ENCODE measurements at regions not wholly inside any gene's neighbourhood (a gene's known extent, or its start where the extent isn't known, plus 50 kb on each side); places are given as distances from the start of the nearest gene placed in this dataset.

DNA sequence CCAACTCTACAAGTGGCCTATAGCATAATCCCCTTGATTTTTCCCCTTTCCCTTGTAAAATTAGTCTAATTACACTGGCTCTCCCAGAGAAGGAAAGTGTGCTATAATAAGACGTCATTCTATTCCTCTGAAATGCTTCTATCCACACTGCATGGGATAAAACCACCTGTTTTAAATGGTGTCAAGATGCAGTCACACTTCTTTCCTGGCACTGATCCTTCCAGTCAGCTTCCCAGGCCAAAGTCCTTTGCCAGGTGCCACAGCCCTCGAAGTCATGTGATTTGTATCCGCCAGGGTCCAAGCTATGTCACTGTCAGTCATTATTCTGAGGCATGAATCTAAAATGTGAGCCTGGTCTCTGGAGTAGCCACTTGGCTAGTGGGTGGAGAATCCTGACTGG, 169.0 kb upstream of the KIAA1217 start:
- DNase-seq: no peak

DNA sequence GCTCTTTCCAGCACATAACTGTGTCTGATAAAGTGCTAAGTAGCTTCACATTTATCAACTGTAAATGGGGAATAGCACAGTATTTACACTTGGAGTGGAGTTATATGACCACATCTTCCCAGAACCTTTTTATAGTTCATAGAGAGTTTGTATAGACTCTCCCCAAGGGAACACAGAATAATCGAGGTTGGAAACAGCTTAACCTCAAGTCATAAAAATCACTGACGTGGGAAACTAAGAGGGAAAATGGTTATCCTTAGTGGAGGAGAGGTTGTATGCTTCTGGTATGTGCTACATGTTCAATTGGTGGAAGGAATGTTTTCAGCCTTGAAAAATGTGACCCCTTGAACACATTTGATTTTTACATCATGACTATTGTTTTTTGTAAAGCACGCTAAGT, 167.9 kb upstream of the KIAA1217 start:
- no peak for DNase-seq

GRCh38 chr10:24041834-24042233, 167.1 kb upstream of the KIAA1217 start:
- no peak for DNase-seq

DNA sequence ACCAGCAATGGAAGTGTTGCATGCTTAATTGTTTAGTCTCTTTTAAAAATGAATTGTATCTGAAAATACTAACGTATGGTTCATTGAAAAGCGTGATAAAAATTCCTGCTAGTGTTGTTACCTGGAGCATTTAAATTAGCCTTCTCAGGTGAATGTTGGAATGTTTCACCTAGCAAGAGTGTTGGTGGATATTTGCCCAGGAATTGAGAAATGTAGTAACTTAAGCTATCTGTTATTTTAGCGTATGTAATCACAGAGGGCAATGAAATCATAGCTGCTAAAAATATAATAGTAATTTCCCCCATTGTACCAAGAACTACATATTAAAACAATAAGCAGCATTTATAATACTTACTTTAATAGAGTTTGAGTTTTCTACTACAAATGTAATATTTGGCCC, 166.1 kb upstream of the KIAA1217 start:
- DNase-seq: no peak

DNA sequence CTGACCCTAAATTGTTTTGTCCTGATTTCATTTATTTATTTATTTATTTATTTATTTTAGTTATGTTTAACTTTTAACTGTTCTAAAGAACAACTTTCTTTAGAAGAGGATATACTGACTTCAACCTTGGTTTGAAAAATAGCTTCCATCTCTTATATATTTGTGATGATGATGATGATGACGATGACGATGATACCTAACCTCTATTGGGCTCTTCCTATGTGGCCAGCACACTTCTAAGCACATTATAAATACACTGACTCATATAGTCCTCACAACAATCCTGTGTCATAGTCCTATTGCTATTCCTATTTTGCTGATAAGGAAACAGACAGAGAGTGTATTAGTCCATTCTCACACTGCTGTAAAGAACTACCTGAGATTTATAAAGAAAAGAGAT, 162.9 kb upstream of the KIAA1217 start:
- no peak for DNase-seq

DNA sequence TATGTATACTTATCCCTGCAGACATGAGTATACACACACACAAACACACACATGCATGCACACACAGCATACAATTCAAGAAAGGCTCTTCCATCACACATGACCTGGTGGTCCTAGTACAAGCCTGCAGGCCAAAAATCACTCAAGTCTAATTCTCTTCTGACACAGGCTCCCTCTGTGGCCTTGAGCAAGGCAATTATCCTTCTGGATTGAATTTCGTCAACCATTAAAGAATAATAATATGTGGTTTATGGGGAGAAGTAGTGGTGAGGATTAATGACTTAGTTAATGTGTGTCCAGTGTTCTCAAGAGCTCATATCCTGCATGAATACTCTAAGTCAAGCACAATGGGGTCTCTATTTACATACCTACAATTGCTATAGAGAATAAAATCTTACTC, 161.8 kb upstream of the KIAA1217 start:
- no peak for DNase-seq

DNA sequence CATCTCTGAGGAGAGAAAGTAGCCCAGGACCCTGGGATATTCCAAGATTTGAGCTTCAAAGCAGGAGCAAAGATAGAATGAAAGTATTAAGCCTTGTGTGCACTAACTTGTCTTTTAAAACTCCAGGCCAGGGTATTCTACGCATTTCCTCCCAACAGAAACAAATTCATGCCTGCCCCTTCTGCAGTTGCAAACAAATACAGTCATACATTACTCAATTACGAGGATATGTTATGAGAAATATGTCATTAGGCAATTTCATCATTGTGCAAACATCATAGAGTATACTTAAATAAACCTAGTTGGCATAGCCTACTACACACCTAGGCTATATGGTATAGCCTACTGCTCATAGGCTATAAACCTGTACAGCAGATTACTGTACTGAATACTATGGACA, 154.5 kb upstream of the KIAA1217 start:
- no peak for DNase-seq

DNA sequence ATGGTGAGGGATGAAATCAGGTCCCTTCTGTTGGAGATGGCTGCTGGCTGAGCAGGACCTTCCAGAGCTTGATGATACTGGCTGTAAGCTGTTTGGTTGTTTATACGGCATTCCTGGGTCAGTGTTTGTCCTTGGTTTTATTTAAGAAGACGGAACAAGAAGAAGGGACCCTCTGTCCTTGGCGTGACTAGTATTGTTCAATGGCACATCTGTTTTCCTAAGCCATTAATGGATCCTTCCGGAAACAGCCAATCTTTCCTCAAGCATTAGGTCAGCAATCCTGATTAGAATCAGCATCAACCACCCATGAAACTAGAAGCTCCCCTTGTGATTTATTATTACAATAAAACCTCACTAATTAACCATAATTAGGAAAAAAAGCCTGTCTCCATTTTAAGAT, 128.7 kb upstream of the KIAA1217 start:
- DNase-seq: no peak

DNA sequence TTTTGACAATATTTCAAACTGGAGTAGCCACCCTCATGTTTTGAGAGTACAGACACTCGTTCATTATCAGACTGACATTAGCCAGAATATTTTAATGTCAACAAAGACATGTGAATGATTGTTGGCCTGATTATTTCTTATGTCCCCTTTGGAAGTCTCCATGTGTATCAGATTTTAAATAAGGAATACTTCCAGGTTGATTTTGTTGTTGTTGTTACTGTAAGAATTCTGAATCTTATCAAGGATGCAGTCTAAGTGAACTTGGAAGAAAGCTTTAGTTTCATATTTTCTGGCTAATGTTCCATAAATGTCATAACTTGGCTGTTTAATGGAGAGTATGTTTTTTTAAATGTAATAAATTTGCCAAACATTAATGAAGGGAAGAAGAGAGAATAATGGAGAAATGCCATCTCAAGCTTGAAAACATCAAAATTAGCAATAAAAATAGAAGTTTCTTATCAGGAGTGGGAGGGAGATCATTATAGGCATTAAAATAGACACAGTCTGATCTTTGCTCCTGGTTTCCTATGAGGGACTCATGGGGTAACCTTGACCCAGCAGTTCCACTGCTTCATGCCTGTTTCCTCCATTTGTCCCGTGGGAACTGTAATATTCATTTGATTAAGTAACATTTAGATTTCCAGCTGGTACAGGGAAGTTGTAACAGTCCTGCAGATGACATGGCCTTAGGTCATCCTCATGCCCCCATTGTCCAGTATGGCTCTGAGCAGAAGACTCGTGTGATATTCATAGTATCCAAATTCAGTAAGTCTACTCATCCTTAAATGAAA, 122.4 kb upstream of the KIAA1217 start:
- no peak for DNase-seq

DNA sequence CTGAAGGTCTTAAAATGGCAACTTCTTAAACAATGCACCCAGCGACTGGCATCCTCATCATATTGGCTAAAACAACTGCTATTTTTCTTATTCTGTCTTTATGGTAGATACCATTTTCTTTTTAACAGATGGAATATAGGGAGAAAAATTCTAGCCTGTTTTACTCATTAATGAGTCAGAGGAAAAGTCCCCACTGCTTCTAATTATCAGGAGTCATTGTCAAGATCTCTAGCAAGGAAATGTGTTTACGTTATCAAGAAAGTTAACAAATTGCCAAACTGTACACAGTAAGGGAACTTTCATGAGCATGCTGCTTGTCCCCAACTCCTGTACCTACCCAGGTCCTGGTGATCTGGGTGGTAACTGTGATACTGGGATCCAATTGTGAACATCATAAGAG, 117.7 kb upstream of the KIAA1217 start:
- no peak for DNase-seq

DNA sequence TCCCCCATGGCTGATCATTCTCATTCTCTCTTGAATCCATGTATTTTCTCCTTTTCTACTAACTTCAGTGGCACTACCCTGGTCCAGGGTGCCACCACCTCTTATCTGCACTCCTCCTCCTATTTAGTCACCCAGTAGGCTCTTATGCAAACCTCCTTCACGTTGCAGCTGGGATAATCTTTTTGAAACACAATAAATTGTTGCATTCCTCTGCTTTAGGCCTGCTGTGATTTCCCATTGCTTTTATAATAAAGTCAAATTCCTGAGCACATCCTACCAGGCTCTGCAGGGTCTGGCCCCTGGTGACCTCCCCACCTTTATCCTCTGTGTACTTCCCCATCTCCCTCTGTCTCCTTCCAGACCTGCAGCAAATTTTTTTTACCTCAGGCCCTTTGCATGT, 112.7 kb upstream of the KIAA1217 start:
- DNase-seq: no peak

DNA sequence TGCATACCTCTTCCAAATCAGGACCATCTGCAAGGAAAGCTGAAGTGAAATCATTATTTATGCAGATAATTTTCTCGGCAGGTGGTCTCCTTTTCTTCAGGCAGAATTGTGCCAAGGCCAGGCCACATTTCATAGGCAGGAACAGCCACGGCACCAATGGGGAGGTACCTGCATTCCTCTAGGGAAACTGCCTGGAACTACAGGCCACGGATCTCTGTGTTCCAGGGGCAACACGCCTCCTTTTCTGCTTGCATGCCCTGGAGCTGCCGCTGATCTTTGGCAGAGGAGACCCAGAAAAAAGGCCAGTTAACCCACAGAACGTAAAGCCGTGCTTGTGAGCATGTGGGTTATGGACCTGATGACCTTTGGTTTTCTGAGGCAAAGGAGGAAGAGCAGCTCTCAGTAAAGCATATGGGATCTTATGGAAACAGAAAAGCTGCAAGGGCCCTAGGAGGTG, 111.2 kb upstream of the KIAA1217 start:
- DNase-seq: no peak

DNA sequence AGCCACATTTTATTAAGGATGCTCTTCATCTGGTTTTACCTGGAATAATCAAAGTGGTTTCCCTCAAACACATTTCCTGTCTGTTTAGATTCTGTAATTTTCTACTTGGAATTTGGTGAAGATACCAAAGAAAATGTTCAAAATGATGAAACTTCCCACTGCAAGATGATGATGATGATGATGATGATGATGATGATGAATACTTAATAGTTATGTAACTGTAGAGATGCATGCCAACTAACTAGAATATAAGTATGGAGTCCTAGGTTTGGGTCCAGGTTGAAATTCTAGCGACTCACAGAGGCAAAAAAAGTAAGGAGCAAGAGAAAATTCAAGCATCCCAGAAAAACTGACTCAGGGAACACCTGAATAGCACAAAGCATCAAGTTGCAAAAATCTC, 104.0 kb upstream of the KIAA1217 start:
- DNase-seq: no peak

- DNase-seq: no peak
Measured at GRCh38 chr10:24113901-24114300, 95.0 kb upstream of the KIAA1217 start.

DNA sequence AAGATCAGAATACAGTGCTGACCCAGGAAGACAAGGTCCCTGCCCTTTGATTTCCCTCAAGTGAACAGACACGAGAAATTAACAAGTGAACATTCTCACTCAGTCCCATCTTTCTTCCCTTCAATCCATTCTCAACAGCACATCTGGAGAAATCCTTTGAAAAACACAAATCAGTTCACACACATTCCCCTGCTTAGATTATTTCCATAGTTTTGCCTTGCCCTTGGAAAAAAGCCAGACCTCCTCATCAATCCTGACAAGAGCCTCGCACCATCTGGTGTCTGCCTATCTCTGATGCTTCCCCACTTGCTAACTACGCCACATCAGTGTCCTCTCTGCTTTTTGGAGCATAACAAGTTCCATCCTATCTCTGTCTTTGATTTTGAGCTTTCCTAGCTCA, 94.4 kb upstream of the KIAA1217 start:
- no peak for DNase-seq

GRCh38 chr10:24115403-24115802, 93.5 kb upstream of the KIAA1217 start:
- no peak for DNase-seq

- DNase-seq: no peak
Measured at GRCh38 chr10:24118246-24118645, 90.7 kb upstream of the KIAA1217 start.

GRCh38 chr10:24119896-24120295, 89.0 kb upstream of the KIAA1217 start:
- no peak for DNase-seq

GRCh38 chr10:24120646-24121045, 88.3 kb upstream of the KIAA1217 start:
- no peak for DNase-seq

GRCh38 chr10:24127516-24127915, 81.4 kb upstream of the KIAA1217 start:
- no peak for DNase-seq

DNA sequence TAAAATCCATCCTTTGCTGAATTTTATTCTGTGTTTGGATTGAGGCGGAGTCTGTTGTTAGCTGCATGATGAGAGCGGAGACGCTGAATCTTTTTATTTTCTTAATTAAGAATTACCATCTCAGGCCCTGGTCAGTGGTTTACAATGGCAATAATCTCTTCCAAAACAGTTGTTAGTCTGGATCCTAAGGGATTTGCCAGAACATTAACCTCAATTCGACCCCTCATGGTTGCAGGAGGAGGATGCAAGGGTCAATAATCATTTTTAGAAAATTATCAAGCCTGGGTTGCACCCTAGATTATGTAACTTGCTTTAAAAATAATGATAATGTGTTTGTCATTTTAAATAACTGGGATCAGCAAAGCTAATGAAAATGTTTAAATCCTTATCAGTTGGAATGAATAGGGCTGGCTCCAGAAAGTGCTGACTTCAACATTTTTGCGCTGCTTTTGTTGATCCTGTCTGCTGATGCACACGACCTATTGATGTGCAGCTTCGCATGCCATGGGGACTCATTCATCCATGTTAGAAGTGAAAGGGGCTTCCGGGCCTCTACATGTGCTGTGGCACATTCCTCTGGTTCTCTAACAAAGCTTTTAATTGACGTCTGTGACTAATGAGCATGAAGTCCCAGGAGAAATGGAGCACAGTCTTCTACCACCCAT, 80.7 kb upstream of the KIAA1217 start:
- no peak for DNase-seq

GRCh38 chr10:24132741-24133140, 76.2 kb upstream of the KIAA1217 start:
- no peak for DNase-seq

DNA sequence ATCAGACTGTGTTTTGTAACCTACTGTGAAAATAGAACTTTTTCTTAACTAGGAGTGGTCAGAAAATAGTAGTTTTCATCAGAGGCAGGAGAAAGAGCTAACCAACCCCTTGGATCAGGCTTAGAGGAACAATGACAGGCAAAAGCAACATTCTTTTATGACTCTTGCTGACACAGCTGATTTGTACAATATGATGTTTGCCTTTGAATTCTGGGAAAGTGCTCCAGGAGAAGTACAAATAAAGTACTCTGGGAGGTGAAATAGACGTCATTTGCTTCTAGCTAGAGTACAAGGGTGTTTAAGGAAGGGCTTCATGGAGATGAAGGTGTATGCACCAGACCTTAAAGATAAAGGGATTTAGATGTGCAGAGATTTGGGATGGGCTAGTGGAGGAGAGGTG, 75.1 kb upstream of the KIAA1217 start:
- DNase-seq: no peak

DNA sequence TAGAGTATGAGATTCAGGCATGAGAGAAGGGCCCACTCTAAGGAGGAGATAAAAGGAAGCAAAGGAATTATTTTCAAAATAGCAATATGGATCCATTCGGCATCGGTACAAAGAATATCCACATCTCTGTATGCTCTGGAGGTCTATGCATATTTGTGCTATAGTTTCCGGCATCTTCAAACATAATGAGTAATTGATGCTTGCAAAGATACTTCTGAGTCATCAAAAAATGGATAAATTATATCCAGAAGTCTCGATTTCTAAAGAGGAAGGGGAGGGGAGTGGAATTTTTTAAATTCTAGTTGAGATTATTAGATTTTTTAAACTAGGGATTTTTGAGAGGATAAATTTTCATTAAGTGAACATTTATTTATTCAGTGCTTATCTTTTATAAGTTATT, 72.9 kb upstream of the KIAA1217 start:
- DNase-seq: no peak

DNA sequence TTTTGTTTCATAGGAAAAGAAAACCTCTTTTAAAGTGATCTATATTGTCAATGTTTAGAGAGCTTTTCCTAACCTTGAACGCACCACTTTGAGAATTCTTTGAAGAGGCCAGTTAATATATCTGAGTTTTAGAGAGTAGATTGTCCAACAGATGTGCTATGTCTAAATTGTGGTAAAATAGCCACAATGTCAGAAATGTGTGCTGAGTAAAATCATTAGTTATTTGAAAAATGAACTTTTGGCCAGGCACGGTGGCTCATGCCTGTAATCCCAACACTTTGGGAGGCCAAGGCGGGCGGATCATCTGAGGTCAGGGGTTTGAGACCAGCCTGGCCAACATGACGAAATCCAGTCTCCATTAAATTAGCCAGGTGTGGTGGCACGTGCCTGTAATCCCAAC, 61.6 kb upstream of the KIAA1217 start:
- DNase-seq: no peak

Data from hematopoietic multipotent progenitor cell treated with erythropoietin and hydrocortisone succinate and interleukin-3 and kit ligand, for 4 days (in vitro differentiated cells).